Activated CD4-positive, alpha-beta T cell treated with anti-CD3 and anti-CD28 coated beads, Interleukin-2, Interleukin-6, amounts not matched to agents 100 ng/mL and 50 ng/mL, durations not matched to agents 16 hours and 8 hours (primary cell): ENCODE measurements at regions not wholly inside any gene's neighbourhood (a gene's known extent, or its start where the extent isn't known, plus 50 kb on each side); places are given as distances from the start of the nearest gene placed in this dataset.

Source experiments
- DNase-seq: peaks from one replicate; pipeline ENCODE4 v3.0.0-alpha.2; 2020

GRCh38 chr10:4522296-4523000 lies 303.6 kb upstream of the AKR1E2 start:
- DNase-seq = no peak

GRCh38 chr10:4519658-4520402 lies 306.2 kb upstream of the AKR1E2 start:
- no peak for DNase-seq

GRCh38 chr10:4517746-4518145 lies 308.3 kb upstream of the AKR1E2 start:
- no peak for DNase-seq

DNA sequence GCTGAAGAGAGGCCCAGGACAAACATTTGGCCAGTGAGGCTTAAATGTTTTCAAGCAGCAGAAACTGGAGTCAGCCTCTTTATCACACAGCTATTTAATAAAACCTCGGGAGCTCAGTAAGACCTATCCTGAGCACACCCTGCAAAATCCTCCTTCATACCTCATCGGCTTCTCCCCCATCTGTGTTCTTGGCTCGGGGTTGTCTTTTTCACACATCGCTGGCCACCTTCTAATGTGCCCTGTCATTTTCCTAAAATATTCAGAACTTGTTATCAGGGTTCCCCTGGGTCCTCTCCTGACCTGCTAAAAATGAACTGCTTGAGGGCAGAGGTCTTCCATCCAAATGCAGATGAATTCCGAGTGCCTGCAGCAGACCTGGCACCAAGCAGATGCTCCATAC lies 310.3 kb upstream of the AKR1E2 start:
- DNase-seq = no peak

DNA sequence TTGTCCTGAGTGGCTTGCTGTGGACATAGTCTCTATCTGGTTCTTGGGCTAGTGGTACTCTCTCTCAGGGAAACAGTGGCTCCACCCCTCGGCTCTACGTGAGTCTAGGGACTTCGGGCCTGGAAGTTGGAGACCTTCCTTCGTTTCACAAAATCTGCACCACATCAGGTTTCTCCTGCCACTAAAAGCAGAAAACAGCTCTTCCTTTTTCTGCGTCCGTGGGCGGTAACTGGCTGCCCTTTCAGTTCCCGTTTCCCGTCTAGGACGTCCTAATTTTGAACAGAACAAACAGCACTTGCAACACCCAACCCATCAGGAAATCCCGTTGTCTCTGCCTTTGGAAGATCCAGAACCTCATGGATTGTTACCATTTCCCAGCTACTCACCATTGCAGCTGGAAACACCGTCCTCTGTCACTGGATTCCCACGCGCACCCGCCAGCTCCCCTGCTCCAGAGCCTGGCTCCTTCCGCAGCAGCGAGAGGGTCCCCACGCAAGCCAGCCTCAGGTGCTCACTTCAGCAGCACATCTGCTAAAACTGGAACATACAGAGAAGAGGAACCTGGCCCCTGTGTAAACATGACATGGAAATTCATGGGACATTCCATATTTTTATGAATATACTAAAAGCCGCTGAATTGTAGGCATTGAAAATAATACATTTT lies 311.4 kb upstream of the AKR1E2 start:
- DNase-seq = no peak

- DNase-seq = no peak
Measured at GRCh38 chr10:4512671-4513240, 313.3 kb upstream of the AKR1E2 start.

DNA sequence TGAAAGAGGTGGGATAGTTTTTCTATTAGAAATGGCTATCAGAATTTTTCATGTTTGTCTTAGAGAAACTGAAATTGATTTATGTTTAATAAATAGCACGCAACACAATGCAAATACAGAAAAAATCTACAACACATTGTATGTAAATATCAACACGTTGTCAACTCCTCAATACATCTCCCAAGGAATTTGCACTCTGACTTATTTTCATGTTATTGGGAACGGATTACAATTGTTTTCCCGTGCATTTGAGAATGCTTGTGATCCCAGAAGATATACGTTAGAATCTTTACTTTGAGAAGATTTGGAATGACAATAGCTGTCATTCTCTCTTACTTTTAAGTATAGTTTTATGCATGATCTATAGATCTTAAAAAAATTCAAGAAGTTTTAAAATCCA lies 313.8 kb upstream of the AKR1E2 start:
- no peak for DNase-seq

DNA sequence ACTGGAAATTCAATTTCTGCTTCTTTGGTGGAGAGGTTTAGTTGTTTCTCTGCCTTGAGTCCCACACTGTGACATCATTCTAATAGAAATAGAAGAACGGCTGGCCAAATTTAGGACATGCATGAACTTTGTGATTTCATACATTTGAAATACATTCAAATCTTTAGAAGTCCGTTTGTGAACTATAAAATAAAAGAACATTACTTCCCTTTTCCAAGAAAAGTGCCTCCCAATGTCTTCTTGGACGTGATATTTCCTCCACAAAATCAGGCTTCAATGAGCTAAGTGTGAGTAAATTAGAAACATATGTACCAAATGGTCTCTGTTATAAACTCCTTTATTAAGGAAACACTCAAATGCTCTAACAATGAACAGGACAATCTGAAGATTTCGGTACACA lies 314.5 kb upstream of the AKR1E2 start:
- DNase-seq = no peak

GRCh38 chr10:4509405-4509804 lies 316.6 kb upstream of the AKR1E2 start:
- DNase-seq = no peak

GRCh38 chr10:4506095-4506494 lies 319.9 kb upstream of the AKR1E2 start:
- DNase-seq = no peak

GRCh38 chr10:4504550-4504949 lies 321.5 kb upstream of the AKR1E2 start:
- DNase-seq = no peak

GRCh38 chr10:4503076-4503475 lies 322.9 kb upstream of the AKR1E2 start:
- no peak for DNase-seq

DNA sequence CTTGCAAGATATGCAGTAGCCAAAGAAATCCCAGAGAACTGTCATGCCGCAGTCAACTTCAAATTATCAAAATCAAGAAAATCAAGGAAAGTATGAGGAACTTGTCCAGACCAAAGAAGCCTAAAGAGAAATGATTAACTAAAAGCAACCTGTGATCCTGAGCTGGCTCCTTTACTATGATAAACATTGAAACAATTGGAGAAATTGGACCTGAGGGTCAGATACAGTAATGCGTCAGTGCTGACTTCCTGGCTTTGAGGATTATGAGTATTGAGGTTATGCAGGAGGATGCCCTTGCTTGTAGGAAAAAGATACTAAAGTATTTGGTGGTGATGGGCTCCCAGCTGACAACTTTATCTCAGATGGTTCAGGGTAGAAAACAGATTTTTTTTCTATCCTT lies 324.7 kb upstream of the AKR1E2 start:
- DNase-seq = no peak

DNA sequence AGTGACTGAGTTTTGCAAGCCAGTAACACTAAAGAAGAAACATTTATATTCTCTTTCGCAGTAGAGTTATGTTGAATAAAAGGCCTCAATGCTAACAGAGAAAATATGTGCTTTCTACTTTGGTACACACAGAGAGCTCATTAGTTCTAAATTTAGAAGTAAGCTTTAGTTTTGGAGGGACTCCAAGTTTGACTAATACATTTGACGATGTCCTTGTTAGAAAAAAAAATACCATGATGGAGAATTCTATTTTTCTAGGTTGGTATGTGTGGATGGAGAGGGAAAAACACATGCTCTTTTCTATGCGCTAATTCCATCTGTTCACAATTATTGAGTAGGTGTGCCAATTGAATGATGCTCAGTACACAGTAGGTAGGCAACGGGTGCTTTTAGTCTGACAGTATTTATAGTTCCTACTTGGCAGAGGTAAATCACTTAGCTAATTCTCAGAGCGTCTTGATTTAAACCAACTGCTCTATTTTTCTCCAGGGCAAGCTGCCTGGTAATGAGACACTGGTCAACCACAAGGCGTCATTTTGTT lies 327.2 kb upstream of the AKR1E2 start:
- no peak for DNase-seq

DNA sequence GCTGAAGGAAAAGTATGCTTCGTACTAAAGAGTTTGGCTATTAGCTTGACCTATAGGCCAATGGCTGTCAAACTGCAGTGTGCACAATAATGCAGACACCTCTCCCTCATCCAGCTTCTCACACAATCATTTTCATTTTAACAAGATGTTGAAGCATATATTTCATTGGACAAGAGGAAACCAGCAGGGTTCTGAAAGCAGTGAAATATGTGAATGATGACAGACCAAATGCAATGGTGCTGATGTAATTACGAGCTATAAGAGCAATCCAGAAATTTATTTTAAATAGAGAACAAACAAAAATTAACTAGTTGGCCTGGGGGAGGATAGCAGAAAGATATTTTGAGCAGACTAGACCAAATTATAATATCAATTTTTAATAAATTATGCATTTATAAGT lies 331.5 kb upstream of the AKR1E2 start:
- no peak for DNase-seq

- no peak for DNase-seq
Measured at GRCh38 chr10:4492202-4492601, 333.8 kb upstream of the AKR1E2 start.

DNA sequence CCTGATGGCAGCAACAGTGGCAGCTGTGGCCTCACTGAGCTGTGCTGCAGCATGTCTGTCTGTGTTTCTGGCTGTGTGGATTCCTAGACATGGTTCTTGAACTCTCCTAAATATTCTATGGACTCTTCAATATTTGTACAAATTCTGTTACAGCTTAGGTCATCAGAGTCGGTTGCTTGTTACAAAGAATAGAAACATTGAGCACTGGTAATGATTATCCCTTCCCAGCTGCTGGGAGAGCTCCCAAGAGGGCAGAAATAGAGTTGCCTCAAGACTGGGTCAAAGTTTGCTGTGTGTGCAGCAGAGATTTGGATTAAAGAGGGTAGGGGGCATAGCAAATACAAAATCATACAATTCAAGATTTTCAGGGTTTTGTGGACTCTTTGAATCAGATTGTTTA lies 337.1 kb upstream of the AKR1E2 start:
- no peak for DNase-seq

GRCh38 chr10:4485636-4486035 lies 340.4 kb upstream of the AKR1E2 start:
- no peak for DNase-seq

- DNase-seq = no peak
Measured at GRCh38 chr10:4483811-4484210, 342.2 kb upstream of the AKR1E2 start.

- no peak for DNase-seq
Measured at GRCh38 chr10:4482659-4483058, 343.3 kb upstream of the AKR1E2 start.

DNA sequence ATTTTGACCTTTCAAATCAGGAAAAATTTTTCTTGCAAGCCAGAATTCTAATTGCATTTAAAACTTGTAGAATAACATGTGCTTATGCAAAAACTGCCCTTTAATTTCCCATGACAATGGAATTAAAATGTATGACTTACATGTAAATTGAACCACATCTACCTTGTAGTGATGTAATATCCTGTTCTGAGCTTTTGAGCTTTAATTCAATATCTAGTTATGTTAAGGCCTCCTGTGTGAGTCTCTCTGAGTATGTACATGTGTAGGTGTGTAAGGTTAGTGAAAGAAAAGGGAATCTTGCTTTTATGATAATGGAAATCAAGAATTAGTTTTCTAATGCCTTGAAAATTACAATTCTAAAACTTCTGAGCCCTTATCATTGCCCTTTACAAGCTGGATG lies 344.8 kb upstream of the AKR1E2 start:
- DNase-seq = no peak

DNA sequence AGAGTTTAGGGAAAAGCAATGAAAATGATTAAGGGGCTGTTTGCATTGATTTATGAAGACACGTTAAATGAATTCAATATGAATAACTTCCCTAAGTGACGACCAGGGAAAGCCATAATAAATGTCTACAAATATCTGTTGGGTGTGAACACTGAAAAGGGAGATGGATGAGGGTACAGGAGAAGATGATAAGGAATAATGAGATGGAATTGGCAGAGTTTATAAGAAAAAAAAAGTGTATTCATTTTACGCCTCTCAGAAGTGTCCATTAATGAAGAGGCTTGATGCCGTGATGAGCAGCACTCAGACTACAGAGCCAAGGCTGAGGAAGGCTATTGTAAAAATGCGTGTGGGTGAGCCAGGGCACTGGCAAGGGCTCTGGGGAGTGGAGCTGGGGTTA lies 346.7 kb upstream of the AKR1E2 start:
- no peak for DNase-seq

DNA sequence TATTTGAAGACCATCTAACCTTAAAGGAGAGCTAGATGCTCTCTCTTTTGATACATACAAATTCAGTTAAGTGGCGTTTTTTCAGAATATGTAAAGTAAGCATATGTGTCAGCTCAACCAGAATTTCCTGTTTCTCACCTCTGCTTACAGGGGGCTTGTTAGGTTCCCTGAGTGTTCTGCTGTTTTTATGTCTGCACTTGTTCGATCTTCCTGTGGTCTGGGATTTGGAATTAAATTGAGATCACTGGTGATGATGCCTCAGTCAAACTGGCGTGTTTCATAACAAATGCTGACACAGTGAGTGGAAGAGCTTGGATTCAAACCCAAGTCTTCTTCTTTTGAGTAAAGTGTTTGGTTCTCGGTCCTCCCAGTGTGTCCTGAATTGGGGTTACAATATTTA lies 348.3 kb upstream of the AKR1E2 start:
- DNase-seq = no peak
